Activated CD4-positive, alpha-beta T cell treated with anti-CD3 and anti-CD28 coated beads for 24 hours (primary cell): ENCODE measurements at regions not wholly inside any gene's neighbourhood (a gene's known extent, or its start where the extent isn't known, plus 50 kb on each side); places are given as distances from the start of the nearest gene placed in this dataset.
"Not testable (repeated sequence)": the region's sequence is repeated elsewhere in the genome, so short reads cannot be mapped to it uniquely, and the experiment has no call there.

Source experiments
- DNase-seq, 2 donors: peaks; one replicate each; pipeline ENCODE4 v3.0.0-alpha.2; 2020; ENCODE audit warnings: low read depth in 2 of 2

- no peak for DNase-seq
Measured at GRCh38 chr6:56745971-56746370, 103.3 kb upstream of the DST start.

- DNase-seq, result no peak
Measured at GRCh38 chr6:56745081-56745480, 102.4 kb upstream of the DST start.

DNA sequence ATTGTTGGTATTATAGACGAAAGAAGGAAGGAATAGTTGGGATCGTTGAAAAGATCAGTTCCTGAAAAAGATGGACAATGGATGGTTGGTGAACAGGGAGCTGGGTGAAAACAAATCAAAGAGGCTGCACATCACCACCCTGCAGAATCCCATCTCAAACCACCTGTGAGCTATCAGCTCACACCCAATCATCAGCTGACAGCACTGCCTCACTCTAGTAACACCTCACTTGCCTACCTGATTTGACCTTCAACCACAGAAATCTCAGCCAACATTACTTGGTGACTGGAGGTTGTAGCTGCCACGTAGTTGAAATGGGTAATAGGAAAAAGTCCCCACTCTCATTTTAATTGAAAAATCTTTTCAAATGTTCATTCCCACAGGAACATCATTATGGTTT is 101.8 kb upstream of the DST start:
- no peak for DNase-seq

GRCh38 chr6:56742122-56742791 is 99.6 kb upstream of the DST start:
- no peak for DNase-seq

DNA sequence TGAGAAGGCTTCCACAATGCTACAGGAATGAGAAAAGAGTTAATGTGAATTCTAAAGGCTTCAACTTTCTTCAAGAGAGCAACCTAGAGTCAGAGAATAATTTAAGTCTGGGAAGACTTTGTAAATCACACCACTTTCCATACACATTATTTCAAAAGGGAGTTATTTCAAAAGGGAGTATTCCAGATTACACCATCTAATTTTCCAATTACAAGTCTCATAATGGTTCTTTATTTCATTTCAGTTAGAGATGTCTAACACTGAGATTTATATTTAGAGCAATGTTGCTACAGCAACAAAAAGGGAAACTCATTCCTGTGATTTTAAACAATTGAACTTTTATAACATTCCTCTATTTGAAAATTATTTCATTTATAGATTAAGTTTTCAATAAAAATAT is 98.8 kb upstream of the DST start:
- DNase-seq, result no peak

DNA sequence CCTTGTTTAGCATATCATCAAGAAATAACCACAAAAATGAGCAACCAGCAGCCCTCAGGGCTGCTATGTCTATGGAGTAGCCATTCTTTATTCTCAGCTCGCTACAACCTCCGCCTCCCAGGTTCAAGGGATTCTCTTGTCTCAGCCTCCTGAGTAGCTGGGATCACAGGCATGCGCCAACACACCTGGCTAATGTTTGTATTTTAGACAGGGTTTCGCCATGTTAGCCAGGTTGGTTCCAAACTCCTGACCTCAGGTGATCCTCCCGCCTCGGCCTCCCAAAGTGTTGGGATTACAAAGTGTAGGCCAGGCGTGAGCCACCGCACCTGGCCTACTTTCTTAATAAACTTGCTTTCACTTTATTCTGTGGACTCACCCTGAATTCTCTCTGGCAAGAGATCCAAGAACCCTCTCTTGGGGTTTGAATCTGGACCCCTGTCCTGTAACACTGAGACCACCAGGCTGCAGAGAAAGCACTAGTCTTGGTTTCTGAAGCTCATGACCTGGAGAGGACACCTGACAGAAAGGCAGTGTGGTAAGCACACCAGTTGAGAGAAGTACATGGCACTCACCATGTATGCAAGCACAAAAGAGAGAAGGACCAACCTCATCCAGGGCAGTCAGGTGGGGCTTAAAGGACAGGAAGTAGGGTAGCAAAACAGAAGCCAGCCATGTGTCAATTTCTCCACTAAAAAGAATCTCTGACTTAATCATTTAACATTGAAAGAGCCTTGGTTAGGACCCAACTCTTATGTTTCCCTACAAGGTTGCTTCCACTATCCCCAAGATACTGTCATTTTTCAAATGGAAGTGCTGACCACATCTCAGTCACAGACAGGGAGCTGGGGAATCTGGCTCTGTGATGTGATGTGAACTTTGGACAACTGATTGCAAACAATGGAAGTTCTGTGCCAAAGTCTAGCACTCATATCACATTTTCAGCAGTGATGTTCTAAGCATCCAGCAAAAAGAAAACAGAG is 97.4 kb upstream of the DST start:
- no peak for DNase-seq

DNA sequence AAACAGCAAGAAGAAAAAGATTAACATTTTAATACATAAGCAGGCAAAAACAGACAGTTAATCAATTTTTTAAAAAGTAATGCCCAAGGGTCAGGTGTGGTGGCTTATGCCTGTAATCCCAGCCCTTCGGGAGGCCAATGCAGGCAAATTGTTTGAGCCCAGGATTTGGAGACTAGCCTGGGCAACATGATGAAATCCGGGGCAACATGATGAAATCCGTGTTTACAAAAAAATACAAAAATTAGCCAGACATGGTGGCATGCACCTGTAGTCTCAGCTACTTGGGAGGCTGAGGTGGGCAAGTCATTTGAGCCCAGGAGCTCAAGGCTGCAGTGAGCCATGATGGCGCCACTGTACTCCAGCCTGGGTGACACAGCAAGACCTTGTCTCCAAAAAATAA is 94.1 kb upstream of the DST start:
- DNase-seq, result no peak

- no peak for DNase-seq
Measured at GRCh38 chr6:56734335-56734734, 91.6 kb upstream of the DST start.

DNA sequence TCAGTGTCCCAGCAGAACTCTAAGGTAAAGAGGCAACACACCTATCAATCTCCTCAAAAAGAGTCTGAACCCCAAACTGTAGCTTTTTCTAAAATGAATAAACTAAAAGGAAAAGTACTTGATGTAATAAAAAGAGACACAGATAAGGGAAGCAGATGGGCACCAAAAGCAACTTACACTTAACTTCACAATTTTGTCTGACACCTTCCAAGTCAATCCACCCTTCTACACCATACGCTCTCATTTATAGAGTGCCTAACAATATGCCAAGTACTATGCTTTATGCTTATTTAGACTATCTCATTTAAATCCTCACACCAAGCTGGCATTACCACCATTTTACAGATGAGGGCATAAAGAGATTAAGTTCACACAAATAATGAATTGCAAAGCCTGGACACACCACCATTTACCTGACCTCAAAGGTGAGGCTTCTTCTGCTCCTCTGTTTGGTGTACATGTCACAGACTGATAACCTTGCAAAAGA is 90.6 kb upstream of the DST start:
- DNase-seq, result no peak

GRCh38 chr6:56732517-56732916 is 89.8 kb upstream of the DST start:
- no peak for DNase-seq

GRCh38 chr6:56730663-56731529 is 88.2 kb upstream of the DST start:
- DNase-seq, result no peak

DNA sequence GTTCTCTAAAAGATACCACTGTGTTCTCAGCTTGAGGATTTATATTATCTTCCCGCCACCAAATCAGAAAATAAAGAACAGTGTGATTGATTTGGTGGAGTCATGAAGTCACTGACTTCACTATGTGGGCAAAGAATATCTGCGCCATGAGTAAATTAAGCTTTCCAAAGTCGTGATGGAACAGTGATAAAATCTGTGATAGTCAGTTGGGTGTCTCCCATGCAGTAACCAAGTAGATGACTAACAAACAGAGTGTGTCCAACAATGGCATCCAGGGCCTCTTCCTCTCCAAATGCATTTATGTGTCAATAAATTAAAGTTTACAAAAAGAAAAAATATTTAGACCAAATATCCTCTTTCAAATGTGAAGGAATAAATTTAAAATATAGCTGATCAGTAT is 87.0 kb upstream of the DST start:
- DNase-seq, result no peak

DNA sequence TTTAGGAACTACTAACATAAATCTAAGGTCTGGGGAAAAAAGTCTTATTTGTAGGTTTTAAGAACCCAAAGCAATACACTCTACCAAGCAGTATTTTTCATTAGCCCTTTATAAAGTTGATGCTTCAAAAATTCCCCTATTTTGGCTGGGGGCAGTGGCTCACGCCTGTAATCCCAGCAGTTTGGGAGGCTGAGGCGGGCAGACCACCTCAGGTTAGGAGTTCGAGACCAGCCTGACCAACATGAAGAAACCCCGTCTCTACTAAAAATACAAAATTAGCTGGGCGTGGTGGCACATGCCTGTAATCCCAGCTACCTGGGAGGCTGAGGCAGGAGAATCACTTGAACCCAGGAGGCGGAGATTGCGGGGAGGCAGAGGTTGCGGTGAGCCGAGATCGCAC is 86.5 kb upstream of the DST start:
- not testable (repeated sequence) for DNase-seq

GRCh38 chr6:56727097-56727850 is 84.6 kb upstream of the DST start:
- DNase-seq, result no peak

DNA sequence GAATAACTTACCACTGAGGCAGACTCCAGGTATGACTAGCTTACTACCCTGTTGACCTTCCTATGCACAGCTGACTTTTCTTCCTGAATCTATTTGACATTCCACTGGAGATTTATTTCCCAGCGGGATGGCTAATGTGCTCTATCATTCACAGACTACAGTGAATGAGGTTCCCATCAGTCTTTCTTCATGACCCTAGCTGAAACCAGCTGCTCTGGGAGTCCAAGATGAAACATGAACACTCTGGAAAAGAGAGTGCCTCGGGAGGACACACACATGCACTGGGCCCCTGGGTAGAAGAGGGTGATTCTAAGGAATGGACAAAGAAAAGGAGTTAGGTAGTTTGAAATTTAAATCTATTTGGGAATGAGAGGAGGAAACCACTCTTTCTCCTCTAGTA is 82.6 kb upstream of the DST start:
- DNase-seq, result no peak

DNA sequence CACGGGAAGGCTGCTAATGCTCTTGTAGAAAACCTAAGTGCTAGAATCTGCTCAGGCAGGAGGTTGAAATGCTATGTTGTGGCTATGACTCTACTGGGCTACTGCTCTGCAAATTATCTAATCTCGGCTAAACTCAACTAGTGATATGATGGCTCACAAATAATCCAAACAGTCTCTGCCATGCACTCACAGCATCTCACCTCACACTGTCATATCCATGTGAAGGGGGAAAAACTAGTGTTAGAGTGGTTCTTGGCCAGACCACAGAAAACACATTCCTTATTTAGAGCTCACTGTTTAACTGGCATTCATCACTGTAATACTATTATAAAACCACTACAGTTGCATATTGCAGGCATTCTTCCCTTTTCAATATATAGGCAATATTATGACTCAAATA is 81.8 kb upstream of the DST start:
- no peak for DNase-seq

- DNase-seq, result no peak
Measured at GRCh38 chr6:56720882-56721281, 78.2 kb upstream of the DST start.

DNA sequence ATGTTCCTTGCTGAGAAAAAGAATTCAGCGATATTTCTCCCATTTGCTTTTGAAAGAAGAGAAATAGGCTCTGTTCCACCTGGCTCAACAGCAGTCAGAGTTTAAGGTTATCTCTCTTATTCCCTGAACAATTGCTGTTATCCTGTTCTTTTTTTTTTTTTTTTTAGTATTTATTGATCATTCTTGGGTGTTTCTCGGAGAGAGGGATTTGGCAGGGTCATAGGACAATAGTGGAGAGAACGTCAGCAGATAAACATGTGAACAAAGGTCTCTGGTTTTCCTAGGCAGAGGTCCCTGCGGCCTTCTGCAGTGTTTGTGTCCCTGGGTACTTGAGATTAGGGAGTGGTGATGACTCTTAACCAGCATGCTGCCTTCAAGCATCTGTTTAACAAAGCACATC is 77.5 kb upstream of the DST start:
- not testable (repeated sequence) for DNase-seq

DNA sequence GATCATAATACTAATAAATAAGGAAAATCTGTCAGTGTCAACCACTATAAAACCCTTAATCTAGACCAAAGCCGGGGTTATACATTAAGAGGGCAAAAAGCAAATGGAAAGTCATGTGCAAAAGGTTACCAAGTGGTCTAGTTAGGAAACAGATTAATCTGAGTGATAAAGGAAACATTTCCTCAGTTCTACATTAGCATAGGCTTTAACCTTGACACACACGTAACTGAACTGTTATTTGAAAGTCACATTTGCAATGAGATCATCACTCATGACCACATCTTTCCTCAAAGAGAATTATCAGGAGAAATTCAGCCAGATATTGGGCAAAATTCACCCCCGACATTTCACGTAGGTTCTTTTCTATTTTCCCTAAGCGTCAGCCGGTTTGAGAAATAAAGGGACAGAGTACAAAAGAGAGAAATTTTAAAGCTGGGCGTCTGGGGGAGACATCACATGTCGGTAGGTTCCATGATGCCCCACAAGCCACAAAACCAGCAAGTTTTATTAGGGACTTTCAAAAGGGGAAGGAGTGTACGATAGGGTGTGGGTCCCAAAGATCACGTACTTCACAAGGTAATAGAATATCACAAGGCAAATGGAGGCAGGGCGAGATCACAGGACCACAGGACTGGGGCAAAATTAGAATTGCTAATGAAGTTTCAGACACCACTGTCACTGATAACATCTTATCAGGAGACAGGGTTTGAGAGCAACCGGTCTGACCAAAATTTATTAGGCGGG is 76.8 kb upstream of the DST start:
- DNase-seq, result not testable (repeated sequence)

DNA sequence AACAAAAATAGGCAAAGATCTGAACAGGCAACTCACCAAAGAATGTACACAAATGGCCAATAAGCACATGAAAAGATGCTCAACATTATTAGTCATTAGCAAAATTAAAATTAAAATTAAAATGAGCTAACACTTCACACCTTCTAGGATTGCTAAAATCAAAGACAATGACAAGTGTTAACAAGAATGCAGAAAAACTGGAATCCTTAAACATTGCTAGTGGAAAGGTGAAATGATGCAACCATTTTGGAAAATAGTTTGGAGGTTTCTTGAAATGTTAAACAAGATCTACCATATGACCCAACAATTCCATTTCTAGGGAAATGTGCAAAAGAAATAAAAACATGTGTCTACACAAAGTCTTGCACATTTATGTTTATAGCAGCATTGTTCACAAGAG is 75.5 kb upstream of the DST start:
- DNase-seq, result no peak

DNA sequence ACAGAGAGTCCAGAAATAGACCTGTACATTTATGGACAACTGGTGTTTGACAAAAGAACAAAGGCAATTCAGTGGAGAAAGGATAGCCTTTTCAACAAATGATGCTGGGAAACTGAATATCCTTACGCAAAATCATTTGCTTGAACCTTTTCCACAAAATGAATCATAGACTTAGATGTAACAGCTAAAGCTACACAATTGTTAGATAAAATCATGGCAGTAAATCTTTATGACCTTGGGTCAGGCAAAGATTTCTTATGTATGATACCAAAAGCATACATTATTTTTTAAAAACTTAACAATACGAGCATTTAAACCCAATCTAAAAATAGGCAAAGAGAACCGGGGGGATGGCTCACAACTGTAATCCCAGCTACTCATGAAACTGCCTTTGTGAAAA is 73.5 kb upstream of the DST start:
- DNase-seq, result no peak
